ENCODE measurements at regions not wholly inside any gene's neighbourhood (a gene's known extent, or its start where the extent isn't known, plus 50 kb on each side); places are given as distances from the start of the nearest gene placed in this dataset.

GRCh38 chr6:9583753-9584352 lies 831.0 kb downstream of the TFAP2A start:
- TF ChIP-seq CTCF (IDR thresholded peaks at IDR 0.05) (no peak), POLR2A (IDR thresholded peaks at IDR 0.05) (no peak)
